Anterior cingulate cortex (tissue), 58 donors: ENCODE measurements at regions not wholly inside any gene's neighbourhood (a gene's known extent, or its start where the extent isn't known, plus 50 kb on each side); places are given as distances from the start of the nearest gene placed in this dataset.

Experiments used
- DNase-seq, 58 donors: peaks; one replicate each; lab custom pipeline; 2025; lab: John Stamatoyannopoulos, UW

- DNase-seq: no peak
Observed at GRCh38 chr1:62370594-62370993, 51.4 kb upstream of the KANK4 start.

DNA sequence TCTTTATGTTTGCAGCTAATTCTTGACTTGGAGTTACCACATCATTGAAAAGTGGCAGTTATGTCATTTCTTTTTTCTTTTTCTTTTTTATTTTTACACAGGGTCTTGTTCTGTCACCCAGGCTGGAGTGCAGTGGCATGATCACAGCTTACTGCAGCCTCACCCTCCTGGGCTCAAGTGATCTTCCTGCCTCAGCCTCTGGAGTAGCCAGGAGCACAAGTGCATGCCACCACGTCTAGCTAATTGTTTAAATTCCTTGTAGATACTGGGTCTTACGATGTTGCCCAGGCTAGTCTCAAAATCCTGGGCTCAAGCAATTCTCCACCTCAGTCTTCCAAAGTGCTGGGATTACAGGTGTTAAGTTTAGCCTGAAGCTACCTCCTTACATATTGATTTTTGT is 52.1 kb upstream of the KANK4 start:
- DNase-seq: no peak

DNA sequence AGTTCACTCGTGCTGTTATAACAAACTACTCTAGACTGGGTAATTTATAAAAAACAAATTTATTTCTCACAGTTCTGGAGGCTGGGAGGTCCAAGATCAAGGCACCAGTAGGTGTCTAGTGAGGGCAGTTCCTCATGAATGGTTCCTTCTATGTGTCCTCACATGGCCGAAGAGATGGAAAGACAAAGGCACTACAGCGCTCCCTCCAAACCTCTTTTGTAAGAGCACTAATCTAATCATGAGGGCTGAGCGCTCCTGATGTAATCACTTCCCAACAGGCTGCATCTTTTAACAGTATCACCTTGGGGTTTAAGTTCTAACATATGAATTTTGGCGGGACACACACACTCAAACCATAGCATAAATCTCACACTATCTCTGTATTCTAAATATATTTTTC is 54.0 kb upstream of the KANK4 start:
- DNase-seq: no peak

- no peak for DNase-seq
Observed at GRCh38 chr1:62377043-62377562, 57.9 kb upstream of the KANK4 start.

GRCh38 chr1:62380181-62380580 is 56.7 kb upstream of the USP1 start:
- DNase-seq: no peak

- no peak for DNase-seq
Observed at GRCh38 chr1:62381831-62382657, 54.8 kb upstream of the USP1 start.

DNA sequence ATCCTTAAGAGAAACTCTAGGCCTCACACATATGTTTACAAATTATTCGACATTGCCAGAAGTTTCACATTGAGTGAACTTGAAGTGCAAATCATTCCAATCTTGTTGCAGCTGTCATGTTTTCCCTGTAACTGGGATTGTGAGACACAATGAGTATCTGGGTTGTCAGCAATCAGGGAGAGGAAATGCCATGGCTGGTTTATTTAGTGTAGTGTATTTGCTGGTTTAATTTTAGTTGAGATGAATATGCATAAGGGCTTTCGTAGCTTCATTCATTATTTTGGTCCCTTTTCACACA is 54.2 kb upstream of the USP1 start:
- DNase-seq: no peak

- peak in 3 of 58 donors; percentile 9 to 15 (median 12) for DNase-seq
Observed at GRCh38 chr1:62384276-62385005, 52.4 kb upstream of the USP1 start.

GRCh38 chr1:62385923-62386322 is 50.9 kb upstream of the USP1 start:
- DNase-seq: no peak

DNA sequence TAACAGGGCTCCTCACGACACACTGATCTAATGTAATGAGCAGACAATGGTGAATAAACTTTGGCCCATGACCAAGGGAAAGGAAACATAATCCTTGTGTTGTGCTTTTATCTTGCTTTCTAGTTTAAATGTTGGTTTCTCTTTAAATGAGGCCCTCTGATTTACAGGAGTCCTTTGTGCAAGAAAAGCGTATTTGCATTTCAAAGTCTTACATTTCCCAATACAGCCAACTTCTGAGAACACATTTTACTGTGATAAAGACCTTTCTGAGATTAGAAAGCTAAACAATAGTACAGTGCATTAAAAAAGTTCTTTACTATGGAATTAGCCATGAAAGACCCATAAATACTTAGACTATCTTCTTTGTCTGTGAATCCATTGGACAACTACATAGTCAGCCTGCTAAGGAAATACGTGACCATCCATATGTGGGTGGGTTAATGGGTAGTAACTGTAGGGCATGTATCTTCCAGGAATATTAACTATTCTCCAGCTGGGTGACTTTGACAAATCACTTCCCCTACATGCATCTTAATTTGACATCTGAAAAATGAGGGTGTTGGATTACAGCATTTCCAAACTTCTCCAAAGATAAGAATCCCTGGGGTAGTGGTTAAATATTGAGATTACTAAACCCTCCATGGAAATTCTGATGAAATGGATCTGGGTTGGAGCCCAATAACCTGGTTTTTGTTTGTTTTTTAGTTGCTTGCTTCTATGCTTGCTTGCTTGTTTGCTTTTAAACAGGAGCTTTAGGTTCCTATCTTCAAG is 50.3 kb upstream of the USP1 start:
- no peak for DNase-seq
